ENCODE measurements at regions not wholly inside any gene's neighbourhood (a gene's known extent, or its start where the extent isn't known, plus 50 kb on each side); places are given as distances from the start of the nearest gene placed in this dataset.

DNA sequence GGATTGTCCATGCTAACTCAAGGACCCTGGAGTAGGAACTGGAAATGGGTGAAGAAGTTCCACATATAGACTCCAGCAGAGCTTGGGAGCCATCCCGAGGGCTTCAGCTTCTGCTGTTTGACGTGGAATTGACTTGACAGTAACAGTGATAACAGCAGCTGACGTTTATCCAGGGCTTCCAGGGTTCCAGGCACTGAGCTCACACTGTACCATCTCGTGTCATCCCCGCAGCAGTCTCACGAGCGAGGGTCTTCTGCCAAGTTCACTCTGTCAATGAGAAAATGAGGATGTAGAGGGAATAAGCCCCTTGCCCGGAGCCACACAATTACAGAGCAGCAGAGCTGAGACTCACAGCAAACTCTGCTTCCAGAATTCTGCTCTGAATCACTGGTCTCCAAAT is 447.7 kb downstream of the SIPA1L2 start:
- Histone ChIP-seq H2AFZ (ENCODE audit: low read length) (no peak overlapping the region), H2BK12ac (ENCODE audit: insufficient read length, low read depth, low read length) (no peak overlapping the region), H3K23me2 (ENCODE audit: insufficient read length, low read depth, low read length, poor library complexity, severe bottlenecking) (no peaks in the 10 kb centered on the region), H3K27me3 (ENCODE audit: insufficient read depth, low read length) (no peaks in the 10 kb centered on the region), H3K23ac (ENCODE audit: insufficient read length, low read depth, low read length) (no peak overlapping the region), H3K79me1 (ENCODE audit: insufficient read depth, low read depth, low read length, poor library complexity, severe bottlenecking) (no peaks in the 10 kb centered on the region), H2BK120ac (ENCODE audit: low read depth, low read length, poor library complexity, severe bottlenecking) (no peak overlapping the region), H3K18ac (ENCODE audit: insufficient read length, low read depth, low read length) (no peak overlapping the region), H3K27ac (ENCODE audit: insufficient read length, low read depth, low read length) (no peak overlapping the region), H2BK20ac (ENCODE audit: low read depth, low read length, poor library complexity, severe bottlenecking) (no peak overlapping the region), H3T11ph (ENCODE audit: low read length) (no peak overlapping the region), H3K9ac (ENCODE audit: extremely low read depth, insufficient read length, low read length) (no peak overlapping the region), H3K4me1 (ENCODE audit: insufficient read depth, low read length) (no peaks in the 10 kb centered on the region; the same call in 1 of the 2 replicates), H2BK5ac (ENCODE audit: insufficient read length, low read length) (no peak overlapping the region), H3K14ac (ENCODE audit: insufficient read depth, low read length) (no peak overlapping the region), H3K79me2 (ENCODE audit: insufficient read depth, low read length) (no peaks in the 10 kb centered on the region), H3K4ac (ENCODE audit: low read depth, low read length) (no peak overlapping the region), H4K5ac (ENCODE audit: insufficient read length, low read depth, low read length) (no peak overlapping the region), H4K91ac (ENCODE audit: insufficient read length, low read depth, low read length) (no peak overlapping the region), H4K8ac (replicated peaks; ENCODE audit: insufficient read length, low read depth, low read length) (no peak overlapping the region), H3K4me2 (ENCODE audit: insufficient read depth, insufficient read length, low read length) (no peak overlapping the region), H4K20me1 (ENCODE audit: control insufficient read depth, insufficient read depth, insufficient read length) (no peaks in the 10 kb centered on the region), H3K9me3 (ENCODE audit: control insufficient read depth, low read depth, low read length) (no peaks in the 10 kb centered on the region), H2AK5ac (ENCODE audit: insufficient read length, low read length) (no peak overlapping the region), H3K56ac (ENCODE audit: insufficient read length, low read depth, low read length) (no peak overlapping the region), H2BK15ac (ENCODE audit: low read depth, low read length) (no peak overlapping the region)
- no peak overlapping the region; a peak in 1 of 7 replicates for H3K27ac Mint-ChIP-seq
- H3K4me3 Mint-ChIP-seq = no peak overlapping the region
- DNase-seq = no peak
- TF ChIP-seq, protein P1, sequence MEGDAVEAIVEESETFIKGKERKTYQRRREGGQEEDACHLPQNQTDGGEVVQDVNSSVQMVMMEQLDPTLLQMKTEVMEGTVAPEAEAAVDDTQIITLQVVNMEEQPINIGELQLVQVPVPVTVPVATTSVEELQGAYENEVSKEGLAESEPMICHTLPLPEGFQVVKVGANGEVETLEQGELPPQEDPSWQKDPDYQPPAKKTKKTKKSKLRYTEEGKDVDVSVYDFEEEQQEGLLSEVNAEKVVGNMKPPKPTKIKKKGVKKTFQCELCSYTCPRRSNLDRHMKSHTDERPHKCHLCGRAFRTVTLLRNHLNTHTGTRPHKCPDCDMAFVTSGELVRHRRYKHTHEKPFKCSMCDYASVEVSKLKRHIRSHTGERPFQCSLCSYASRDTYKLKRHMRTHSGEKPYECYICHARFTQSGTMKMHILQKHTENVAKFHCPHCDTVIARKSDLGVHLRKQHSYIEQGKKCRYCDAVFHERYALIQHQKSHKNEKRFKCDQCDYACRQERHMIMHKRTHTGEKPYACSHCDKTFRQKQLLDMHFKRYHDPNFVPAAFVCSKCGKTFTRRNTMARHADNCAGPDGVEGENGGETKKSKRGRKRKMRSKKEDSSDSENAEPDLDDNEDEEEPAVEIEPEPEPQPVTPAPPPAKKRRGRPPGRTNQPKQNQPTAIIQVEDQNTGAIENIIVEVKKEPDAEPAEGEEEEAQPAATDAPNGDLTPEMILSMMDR (conservative IDR thresholded peaks at IDR 0.05) = no peak
- WGBS (ENCODE audit: extremely low coverage, insufficient read length, low lambda C conversion rate) = no CpG with 5 or more reads among the region's 8 CpGs
- peaks cover 0 to 73% (median 64%) of the 10 kb centered on the region in 3 experiments; a peak in 5 of 7 replicates for H3K36me3 Mint-ChIP-seq (ENCODE audit: insufficient read depth in 1 of 3, low read depth in 3 of 3)
- no peaks in the 10 kb centered on the region for H3K9me3 Mint-ChIP-seq
- no peaks in the 10 kb centered on the region for H3K27me3 Mint-ChIP-seq (ENCODE audit: low read depth)
- peaks cover 24 to 27% of the 10 kb centered on the region in 2 experiments for H3K4me1 Mint-ChIP-seq
